GM18951 (cell line): ENCODE measurements at regions not wholly inside any gene's neighbourhood (a gene's known extent, or its start where the extent isn't known, plus 50 kb on each side); places are given as distances from the start of the nearest gene placed in this dataset.
"Not testable (repeated sequence)": the region's sequence is repeated elsewhere in the genome, so short reads cannot be mapped to it uniquely, and the experiment has no call there.

ENCODE experiments used
- POLR2A ChIP-seq: IDR thresholded peaks from 4 replicates; pipeline ENCODE4 v1.6.1; 2011; ENCODE audit warnings: mild to moderate bottlenecking; ENCODE audit not compliant: insufficient read length, insufficient read depth; ENCODE audit errors: extremely low read depth
- in situ Hi-C: fragments of 300-500 bp; cut with MboI; formaldehyde crosslinking; loops from one replicate; pipeline ENCODE4 v1.12.0; 2022; ENCODE audit warnings: low sequenced_read_pairs, mixed read lengths, inconsistent platforms; ENCODE audit not compliant: unreplicated experiment

DNA sequence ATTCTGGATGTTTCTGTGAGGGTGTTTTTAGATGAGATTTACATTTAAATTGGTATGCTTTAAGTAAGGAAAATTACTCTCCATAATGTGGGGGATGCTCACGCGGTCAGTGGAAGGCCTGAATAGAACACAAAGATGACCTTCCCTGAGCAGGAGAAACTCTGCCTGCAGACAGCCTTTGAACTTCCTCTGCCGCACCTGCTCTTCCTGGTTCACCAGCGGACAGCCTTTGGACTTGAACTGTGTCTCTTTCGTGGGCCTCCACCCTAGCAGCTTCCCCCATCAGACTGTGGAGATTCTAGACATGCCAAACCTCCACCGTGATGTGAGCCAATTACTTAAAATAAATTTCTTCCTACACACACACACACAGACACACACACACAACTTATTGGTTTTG is 210.7 kb downstream of the EFCAB11 start:
- in situ Hi-C loops, result no loop called here
- TF ChIP-seq POLR2A, result no peak

DNA sequence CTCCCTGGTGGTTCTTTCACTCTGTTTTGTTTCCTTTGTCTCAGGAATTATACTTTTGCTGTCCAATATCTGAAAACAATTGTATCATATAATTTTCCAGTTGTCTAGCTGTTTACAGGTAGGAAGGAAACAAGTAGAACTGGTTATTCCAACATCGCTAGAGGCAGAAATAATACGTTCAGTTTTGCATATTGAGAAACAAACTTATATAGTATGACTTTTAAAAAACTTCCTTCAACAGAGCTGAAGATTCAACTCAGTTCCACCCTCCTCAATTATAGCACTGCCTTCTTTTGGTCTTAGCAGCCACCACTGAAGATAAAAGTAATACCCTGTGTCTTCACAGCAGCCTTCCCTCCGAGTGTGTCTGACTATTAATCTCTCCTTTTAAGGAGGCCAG is 214.3 kb downstream of the EFCAB11 start:
- in situ Hi-C loops, result no loop called here
- no peak for TF ChIP-seq POLR2A

DNA sequence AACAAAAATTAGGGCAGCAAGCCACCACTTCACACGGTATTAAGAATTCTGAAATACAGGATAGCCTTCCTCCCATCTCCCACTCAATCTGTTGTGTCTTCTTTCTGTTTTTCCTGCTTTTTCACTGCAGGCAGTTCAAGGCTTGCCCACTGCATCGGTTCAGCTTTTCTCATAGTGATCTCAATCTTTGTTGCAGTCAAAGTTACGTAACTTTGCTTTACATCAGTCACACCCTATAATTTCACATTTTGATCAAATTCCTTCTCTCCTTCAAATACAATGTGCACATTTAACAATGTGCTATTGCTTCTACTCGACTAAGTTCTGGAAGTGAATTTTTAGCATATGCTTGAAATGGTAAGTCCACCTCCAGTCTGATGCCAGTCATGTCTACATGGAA is 217.6 kb downstream of the EFCAB11 start:
- TF ChIP-seq POLR2A, result no peak
- in situ Hi-C loops, result no loop called here

DNA sequence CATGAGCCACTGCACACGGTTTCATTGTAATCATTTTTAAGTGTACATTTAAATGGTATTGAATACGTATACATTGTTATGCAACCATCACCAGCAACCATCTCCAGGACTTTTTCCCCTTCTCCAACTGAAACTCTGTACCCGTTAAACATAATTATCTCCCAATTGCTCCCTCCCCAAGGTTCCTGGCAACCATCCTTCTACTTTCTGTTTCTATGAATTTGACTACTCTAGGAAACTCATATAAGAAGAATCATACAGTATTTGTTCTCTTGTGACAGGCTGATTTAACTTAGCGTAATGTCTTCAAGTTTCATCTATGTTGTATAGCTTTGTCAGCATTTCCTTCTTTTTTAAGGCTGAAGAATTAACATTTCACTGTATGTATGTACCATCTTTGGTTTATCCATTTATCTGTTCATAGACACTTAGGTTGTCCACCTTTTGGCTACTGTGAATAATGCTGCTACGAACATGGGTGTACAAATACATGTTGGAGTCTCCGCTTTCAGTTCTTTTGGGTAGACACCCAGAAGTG is 223.1 kb downstream of the EFCAB11 start:
- in situ Hi-C loops, result no loop called here
- TF ChIP-seq POLR2A, result no peak

DNA sequence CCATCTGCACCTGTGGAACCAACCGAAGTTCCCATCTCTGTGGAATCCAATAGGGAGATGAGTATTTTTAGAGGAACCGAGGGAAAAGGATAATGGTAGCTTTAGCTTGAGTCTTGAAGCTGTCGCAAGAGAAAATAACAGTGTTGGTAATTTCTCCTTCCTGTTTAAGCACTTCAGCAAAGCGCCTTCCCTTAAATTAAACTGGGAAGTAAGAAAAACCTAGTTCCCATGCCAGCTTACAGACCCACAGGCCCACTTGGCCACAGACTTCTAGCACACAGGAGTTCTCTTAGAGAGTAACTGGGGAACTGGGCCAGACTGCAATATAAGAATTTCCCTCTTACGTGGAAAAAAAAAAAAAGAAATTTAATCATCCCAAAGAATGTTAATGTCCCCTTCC is 223.8 kb downstream of the EFCAB11 start:
- in situ Hi-C loops, result no loop called here
- TF ChIP-seq POLR2A, result no peak

DNA sequence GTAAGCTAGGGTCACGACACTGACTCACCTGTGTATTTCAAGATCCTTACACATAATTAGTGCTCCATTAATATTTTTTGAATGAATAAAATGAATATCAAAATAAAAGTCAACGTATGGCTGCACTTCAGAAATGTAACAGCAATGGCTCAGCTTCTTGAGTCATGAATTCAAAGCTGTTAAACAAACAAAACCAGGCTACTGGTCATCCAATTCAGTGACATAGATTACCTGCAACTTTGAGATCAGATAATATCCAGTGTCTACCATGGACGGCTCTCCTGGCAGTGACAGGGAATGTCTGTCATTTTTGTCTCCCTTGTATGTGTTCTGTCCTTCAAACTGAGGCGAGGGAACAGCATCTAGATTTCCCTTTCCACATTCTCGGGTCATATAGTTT is 225.6 kb downstream of the EFCAB11 start:
- TF ChIP-seq POLR2A, result no peak
- in situ Hi-C loops, result no loop called here

DNA sequence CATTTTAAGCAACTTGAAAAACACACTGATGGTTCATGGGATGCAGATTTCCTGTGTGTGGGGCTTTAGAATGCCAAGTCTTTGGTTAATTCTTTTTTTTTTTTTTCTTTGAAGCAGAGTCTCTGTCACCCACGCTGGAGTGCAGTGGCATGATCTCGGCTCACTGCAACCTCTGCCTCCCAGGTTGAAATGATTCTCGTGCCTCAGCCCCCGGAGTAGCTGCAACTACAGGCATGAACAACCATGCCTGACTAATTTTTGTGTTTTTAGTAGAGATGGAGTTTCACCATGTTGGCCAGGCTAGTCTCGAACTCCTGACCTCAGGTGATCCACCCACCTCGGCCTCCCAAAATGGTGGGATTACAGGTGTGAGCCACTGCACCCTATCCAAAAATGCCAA is 228.3 kb downstream of the EFCAB11 start:
- in situ Hi-C loops, result not testable (repeated sequence)

DNA sequence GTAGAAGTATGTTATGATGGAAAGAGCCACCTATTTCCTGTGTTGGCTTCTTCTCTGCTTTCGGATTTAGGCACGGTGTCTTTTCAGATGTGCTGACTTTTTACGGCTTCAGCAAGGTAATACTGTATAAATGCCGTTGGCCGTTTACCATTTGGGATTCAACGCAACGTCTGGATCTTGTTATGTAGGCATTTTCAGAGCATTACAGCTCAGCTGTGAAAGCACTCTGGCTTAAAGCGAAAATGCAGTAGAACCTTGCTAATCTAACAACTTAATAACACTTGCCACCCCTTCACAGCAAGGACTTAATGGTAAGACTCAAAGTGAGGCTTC is 229.9 kb downstream of the EFCAB11 start:
- no peak for TF ChIP-seq POLR2A
- in situ Hi-C loops, result no loop called here

DNA sequence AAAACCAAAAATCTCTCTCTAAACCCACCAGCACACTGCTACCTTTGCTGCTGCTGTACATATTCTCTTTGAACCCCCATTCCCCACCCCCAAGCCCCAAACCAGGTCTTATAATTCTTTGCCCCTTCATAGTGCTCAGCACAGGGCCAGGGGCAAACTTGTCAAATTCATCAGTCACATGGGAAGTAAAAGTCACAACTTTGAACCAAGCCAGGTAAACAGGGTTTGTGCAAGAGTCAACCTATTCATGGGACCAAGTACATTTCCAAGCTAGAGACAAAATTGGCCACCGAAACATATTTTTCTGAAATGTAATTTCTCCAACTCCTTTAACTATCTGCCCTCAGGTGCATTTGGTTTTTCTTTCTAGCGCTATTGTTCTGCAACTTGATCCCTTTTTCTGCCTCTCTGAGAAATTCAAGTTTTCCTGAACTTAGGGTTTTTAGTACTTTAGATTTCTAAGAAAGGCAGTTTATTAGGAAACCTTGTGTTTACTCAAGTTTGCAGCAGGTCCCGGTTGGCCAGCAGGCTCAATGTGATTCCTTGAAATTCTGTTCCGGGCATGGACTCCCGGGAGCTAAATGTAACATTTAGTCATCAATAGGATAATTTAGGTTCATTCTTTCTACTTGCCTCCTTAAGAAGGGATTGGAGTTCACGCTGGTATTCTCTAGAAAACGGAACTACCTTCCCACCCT is 230.5 kb downstream of the EFCAB11 start:
- in situ Hi-C loops, result no loop called here
- no peak for TF ChIP-seq POLR2A

DNA sequence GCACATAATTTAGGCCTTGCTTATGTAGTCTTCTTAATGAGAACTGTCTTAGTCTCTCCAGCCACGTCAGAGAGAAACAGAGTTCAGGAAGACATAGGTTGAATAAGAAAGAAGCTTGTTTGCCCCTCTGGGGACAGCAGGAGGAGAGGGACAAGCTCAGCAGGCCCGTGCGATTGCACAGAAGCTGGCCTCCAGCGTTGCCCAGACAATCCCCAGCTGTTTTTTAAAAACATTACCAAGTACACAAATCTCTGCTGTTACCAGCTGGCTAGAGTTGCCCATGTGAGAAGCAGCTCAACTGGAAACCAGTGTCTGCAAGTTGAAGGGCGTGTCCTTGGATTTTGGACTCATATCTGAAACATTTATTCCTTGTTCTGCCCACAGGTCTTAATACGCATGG is 232.6 kb downstream of the EFCAB11 start:
- in situ Hi-C loops, result no loop called here
- no peak for TF ChIP-seq POLR2A

DNA sequence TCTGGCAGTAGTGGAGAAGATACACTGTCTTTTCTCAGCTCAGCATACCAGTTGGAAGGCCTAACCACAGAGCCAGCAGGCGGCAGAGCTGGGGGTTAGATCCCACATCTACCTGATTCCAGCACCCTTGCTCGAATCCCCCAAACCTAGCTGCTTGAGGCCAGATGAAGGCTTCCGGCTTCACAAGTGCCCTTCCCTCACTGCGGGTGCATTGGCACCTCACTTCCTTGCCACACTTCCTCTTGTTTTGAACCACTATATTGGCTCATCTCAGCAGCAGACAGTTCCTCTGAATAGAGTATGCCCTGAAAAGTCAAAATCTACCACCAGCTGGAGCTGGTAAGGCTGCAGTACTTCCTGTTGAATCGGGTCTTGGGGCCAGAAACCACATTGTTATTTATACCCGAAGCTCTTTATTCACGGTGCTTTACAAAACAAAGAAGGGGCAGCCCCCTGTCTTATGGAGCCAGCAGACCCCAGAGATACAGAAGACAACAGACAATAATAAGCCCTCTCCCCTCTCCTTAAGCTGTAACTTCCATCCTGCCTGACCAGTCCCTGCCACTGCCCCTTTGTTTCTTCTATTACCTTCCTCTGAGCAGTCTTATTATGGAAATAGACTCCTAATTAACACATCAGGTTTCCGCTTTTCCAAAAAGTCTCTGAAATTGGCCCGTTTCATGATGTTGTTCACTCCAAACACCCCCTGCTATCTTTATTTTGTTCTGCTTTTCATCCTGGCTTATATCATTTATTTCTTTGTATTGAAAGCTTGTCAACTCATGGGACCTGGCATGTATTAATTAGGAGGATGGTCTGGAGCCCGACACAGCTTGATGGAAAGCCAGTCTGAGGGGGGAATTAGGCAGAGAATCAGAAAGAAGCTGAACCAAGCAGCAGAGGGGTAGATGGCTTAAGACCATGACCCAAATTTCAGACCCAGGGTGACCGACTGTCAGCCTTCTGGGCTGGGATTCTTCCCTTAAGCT is 233.5 kb downstream of the EFCAB11 start:
- in situ Hi-C loops, result no loop called here
- no peak for TF ChIP-seq POLR2A

DNA sequence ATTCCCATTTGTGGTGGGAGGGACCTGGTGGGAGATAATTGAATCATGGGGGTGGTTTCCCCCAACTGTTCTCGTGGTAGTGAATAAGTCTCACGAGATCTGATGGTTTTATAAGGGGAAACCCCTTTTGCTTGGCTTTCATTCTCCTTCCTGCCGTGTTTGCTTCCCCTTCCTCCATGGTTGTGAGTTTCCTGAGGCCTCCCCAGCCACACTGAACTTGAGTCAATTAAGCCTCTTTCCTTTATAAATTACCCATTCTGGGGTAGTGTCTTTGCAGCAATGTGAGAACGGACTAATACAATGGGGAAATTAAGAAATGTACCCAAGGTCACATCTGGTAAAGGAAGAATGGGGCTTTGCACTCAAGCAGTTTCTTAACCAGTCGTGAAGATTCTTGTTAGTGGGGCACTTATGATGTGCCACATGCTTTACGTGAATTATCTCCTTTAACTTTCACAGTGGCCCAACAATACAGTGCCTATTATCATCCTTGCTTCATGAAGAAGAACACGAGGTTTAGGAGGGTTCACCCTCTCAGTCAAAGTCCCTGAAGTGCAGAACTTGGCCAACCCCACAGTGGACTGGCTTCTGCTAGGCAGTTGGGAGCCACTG is 234.3 kb downstream of the EFCAB11 start:
- no peak for TF ChIP-seq POLR2A
- in situ Hi-C loops, result no loop called here

DNA sequence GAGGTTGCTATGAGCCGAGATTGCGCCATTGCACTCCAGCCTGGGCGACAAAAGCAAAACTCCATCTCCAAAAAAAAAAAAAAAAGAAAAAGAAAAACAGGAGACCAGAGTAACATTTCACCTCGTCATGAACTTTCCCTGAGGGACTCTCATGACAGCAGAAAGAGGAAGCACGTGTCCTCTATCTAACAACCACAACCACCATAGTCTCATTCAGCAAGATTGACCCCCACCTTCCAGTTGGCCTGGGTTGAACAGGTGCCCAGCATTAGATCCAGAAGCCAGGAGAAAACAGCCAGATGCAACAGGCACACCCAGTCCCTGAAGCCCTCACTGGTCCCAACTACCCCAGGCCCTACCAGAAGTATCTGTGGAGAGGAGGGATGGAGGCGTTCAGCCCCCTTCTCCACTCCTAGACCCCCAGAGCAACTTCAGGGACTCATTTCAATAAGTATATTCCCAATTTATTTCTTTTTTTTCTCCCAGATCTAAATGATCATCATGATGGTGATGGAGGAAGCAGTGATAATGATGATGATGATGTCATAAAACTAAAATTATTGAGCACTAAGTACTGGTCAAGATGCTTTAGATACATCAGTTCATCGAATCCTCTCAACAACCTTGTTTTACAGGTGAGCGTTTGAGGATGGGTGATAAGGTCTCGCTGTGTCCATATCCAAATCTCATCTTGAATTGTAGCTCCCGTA is 235.0 kb downstream of the EFCAB11 start:
- in situ Hi-C loops, result no loop called here
- no peak for TF ChIP-seq POLR2A
